ENCODE measurements at regions not wholly inside any gene's neighbourhood (a gene's known extent, or its start where the extent isn't known, plus 50 kb on each side); places are given as distances from the start of the nearest gene placed in this dataset.

DNA sequence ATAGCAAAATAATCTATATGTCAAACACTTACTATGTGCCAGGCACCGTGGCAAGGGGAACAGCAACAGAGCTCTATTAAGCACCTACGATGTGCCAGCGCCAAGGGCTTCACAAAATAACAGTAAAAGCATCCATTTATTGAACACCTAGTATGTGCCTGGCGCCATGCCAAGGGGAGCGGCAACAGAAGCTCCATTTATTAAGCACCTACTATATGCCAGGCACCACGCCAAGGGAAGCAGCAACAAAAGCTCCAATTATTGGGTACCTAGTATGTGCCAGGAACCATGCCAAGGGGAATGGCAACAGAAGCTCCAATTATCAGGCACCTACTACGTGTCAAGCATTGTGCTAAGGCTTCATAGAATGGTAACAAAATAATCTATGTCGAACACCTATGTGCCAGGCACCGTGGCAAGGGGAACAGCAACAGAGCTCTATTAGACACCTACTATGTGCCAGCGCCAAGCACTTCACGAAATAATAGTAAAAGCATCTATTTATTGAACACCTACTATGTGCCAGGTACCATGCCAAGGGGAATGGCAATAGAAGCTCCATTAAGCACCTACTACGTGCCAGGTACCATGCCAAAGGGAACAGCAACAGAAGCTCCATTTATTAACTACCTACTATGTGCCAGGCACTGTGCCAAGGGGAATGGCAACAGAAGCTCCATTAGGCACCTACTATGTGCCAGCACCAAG is 107.7 kb downstream of the PTPRS start:
- TF ChIP-seq SMC3 (IDR thresholded peaks at IDR 0.05) (no peak), E2F6 (IDR thresholded peaks at IDR 0.05; ENCODE audit: borderline replicate concordance, low read depth) (no peak), POLR2A (IDR thresholded peaks at IDR 0.05; ENCODE audit: low read length) (no peak), EP300 (IDR thresholded peaks at IDR 0.05) (no peak), REST (IDR thresholded peaks at IDR 0.05) (no peak), FOXS1 (CRISPR knock-in tag; IDR thresholded peaks at IDR 0.05) (no peak), BHLHE40 (IDR thresholded peaks at IDR 0.05; ENCODE audit: low read depth, low read length) (no peak)
- TF ChIP-seq, protein P1, sequence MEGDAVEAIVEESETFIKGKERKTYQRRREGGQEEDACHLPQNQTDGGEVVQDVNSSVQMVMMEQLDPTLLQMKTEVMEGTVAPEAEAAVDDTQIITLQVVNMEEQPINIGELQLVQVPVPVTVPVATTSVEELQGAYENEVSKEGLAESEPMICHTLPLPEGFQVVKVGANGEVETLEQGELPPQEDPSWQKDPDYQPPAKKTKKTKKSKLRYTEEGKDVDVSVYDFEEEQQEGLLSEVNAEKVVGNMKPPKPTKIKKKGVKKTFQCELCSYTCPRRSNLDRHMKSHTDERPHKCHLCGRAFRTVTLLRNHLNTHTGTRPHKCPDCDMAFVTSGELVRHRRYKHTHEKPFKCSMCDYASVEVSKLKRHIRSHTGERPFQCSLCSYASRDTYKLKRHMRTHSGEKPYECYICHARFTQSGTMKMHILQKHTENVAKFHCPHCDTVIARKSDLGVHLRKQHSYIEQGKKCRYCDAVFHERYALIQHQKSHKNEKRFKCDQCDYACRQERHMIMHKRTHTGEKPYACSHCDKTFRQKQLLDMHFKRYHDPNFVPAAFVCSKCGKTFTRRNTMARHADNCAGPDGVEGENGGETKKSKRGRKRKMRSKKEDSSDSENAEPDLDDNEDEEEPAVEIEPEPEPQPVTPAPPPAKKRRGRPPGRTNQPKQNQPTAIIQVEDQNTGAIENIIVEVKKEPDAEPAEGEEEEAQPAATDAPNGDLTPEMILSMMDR (IDR thresholded peaks at IDR 0.05) = no peak
- TF ChIP-seq, protein P2, sequence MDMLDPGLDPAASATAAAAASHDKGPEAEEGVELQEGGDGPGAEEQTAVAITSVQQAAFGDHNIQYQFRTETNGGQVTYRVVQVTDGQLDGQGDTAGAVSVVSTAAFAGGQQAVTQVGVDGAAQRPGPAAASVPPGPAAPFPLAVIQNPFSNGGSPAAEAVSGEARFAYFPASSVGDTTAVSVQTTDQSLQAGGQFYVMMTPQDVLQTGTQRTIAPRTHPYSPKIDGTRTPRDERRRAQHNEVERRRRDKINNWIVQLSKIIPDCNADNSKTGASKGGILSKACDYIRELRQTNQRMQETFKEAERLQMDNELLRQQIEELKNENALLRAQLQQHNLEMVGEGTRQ (IDR thresholded peaks at IDR 0.05) = no peak

Measured in A549 (cell line).